Left kidney (tissue), 1 donor: ENCODE measurements at regions not wholly inside any gene's neighbourhood (a gene's known extent, or its start where the extent isn't known, plus 50 kb on each side); places are given as distances from the start of the nearest gene placed in this dataset.

Source experiments
- DNase-seq: peaks from one replicate; pipeline ENCODE4 v3.0.0-alpha.2; 2013

- DNase-seq = no peak
These were observed 58.9 kb upstream of the ADO start for GRCh38 chr10:62745581-62745980.

GRCh38 chr10:62746951-62747729 is 57.4 kb upstream of the ADO start:
- DNase-seq = no peak

- no peak for DNase-seq
These were observed 56.1 kb upstream of the ADO start for GRCh38 chr10:62748386-62748785.

GRCh38 chr10:62749093-62749683 is 55.3 kb upstream of the ADO start:
- no peak for DNase-seq
